Endothelial cell of umbilical vein (primary cell): ENCODE measurements at regions not wholly inside any gene's neighbourhood (a gene's known extent, or its start where the extent isn't known, plus 50 kb on each side); places are given as distances from the start of the nearest gene placed in this dataset.

Experiments used
- BruUV-seq: library from RNA; stranded (reverse); fragments of 400-500 nt; replicated peaks from 2 replicates; lab custom pipeline; 2021; lab: Mats Ljungman, UMichigan
- CTCF ChIA-PET: fragments of 300-600, 350-600 bp; sonication (Branson Sonifier 250); formaldehyde crosslinking; loops from one replicate; lab custom pipeline; 2021; ENCODE audit warnings: antibody characterized with exemption, inconsistent platforms; lab: Charles Lee
- POLR2A ChIA-PET: fragments of 300-600, 350-600 bp; sonication (Branson Sonifier 250); formaldehyde crosslinking; loops from one replicate; lab custom pipeline; 2021; ENCODE audit warnings: antibody characterized with exemption, inconsistent platforms; lab: Charles Lee
- DNase-seq: peaks from one replicate; pipeline ENCODE4 v3.0.0-alpha.2; 2011; ENCODE audit warnings: low read depth, low spot score
- FAIRE-seq: peaks from 2 replicates; lab custom pipeline; 2011; peaks lifted over from hg19 to GRCh38; lab: Jason Lieb, UNC
- H2AFZ ChIP-seq: 2 replicates; pipeline ENCODE4 v1.6.0; 2012; ENCODE audit warnings: low read depth, low read length, control low read depth, inconsistent platforms
- H3K27ac ChIP-seq: 2 replicates; pipeline ENCODE4 v1.5.1; 2011; ENCODE audit warnings: low read depth, mild to moderate bottlenecking, control low read depth, low read length, moderate library complexity; ENCODE audit not compliant: insufficient read depth
- H3K27me3 ChIP-seq, 2 experiments: 2 replicates each; pipeline versions ENCODE4 v1.6.0 to v1.6.1; 2011; ENCODE audit warnings: low read length in 2 of 2, mixed read lengths in 1 of 2; ENCODE audit not compliant: control insufficient read depth in 2 of 2, insufficient read depth in 2 of 2
- H3K36me3 ChIP-seq, 2 experiments: 2 replicates in 1 of 2; 3 replicates in 1 of 2; pipeline ENCODE4 v1.5.1; 2011; ENCODE audit warnings: low read length in 2 of 2, mild to moderate bottlenecking in 1 of 2, moderate library complexity in 1 of 2; ENCODE audit not compliant: control insufficient read depth in 2 of 2, insufficient read depth in 2 of 2; ENCODE audit errors: extremely low read depth in 1 of 2
- H3K4me1 ChIP-seq: 3 replicates; pipeline ENCODE4 v1.5.1; 2011; ENCODE audit warnings: mild to moderate bottlenecking, low read length; ENCODE audit not compliant: control insufficient read depth, insufficient read depth; ENCODE audit errors: extremely low read depth
- H3K4me2 ChIP-seq: 2 replicates; pipeline ENCODE4 v1.6.1; 2011; ENCODE audit warnings: low read length, control low read depth, mixed read lengths; ENCODE audit not compliant: insufficient read depth
- H3K4me3 ChIP-seq, 3 experiments: fragments of 200-600 bp in 1 of 3; sonication (generic), shearing (Covaris generic) in 1 of 3; replicated peaks in 1 of 3; 2 replicates each; pipeline ENCODE4 v1.5.1; 2011 to 2016; ENCODE audit warnings: control low read depth in 3 of 3, low read length in 3 of 3, mild to moderate bottlenecking in 2 of 3, inconsistent platforms in 1 of 3, low read depth in 1 of 3, moderate library complexity in 1 of 3; ENCODE audit not compliant: insufficient read depth in 1 of 3
- H3K79me2 ChIP-seq: 2 replicates; pipeline ENCODE4 v1.6.0; 2012; ENCODE audit warnings: low read length, inconsistent platforms; ENCODE audit not compliant: control insufficient read depth, insufficient read depth
- H3K9ac ChIP-seq: replicated peaks from 2 replicates; pipeline ENCODE3; 2011; ENCODE audit warnings: low read length, control low read depth; ENCODE audit not compliant: insufficient read depth; ENCODE audit errors: extremely low read depth
- H3K9me1 ChIP-seq: replicated peaks from 3 replicates; pipeline ENCODE4 v1.6.0; 2011; ENCODE audit warnings: mild to moderate bottlenecking, low read length; ENCODE audit not compliant: control insufficient read depth, insufficient read depth; ENCODE audit errors: extremely low read depth
- H3K9me3 ChIP-seq: replicated peaks from 2 replicates; pipeline ENCODE4 v1.5.1; 2012; ENCODE audit warnings: low read length, inconsistent platforms; ENCODE audit not compliant: control insufficient read depth, insufficient read depth
- H4K20me1 ChIP-seq: replicated peaks from 2 replicates; pipeline ENCODE3; 2011; ENCODE audit warnings: mild to moderate bottlenecking, low read length; ENCODE audit not compliant: control insufficient read depth, insufficient read depth; ENCODE audit errors: extremely low read depth
- EZH2 ChIP-seq: IDR thresholded peaks from 2 replicates; pipeline ENCODE4 v1.6.1; 2012; ENCODE audit warnings: borderline replicate concordance, low read depth, mild to moderate bottlenecking, moderate library complexity, low read length, inconsistent platforms; ENCODE audit not compliant: severe bottlenecking
- FOS ChIP-seq: IDR thresholded peaks from 2 replicates; pipeline ENCODE4 v1.6.1; 2011; ENCODE audit warnings: mild to moderate bottlenecking, low read length, moderate library complexity, borderline replicate concordance; ENCODE audit not compliant: insufficient read depth
- GATA2 ChIP-seq: IDR thresholded peaks from 2 replicates; pipeline ENCODE4 v1.7.0; 2011; ENCODE audit warnings: low read depth, mild to moderate bottlenecking, moderate library complexity, mixed read lengths, low read length; ENCODE audit not compliant: insufficient read length, insufficient read depth
- JUN ChIP-seq: IDR thresholded peaks from 2 replicates; pipeline ENCODE4 v1.6.1; 2011; ENCODE audit warnings: borderline replicate concordance, low read depth; ENCODE audit not compliant: insufficient read length, insufficient read depth
- MYC ChIP-seq: IDR thresholded peaks from one replicate; pipeline ENCODE4 v1.6.1; 2011; ENCODE audit warnings: mild to moderate bottlenecking, low read depth, low read length
- POLR2A ChIP-seq: IDR thresholded peaks from 2 replicates; pipeline ENCODE4 v1.6.1; 2012; ENCODE audit warnings: low read depth, mild to moderate bottlenecking, control low read depth, low read length
- POLR2AphosphoS5 ChIP-seq: IDR thresholded peaks from 2 replicates; pipeline ENCODE4 v1.6.1; 2012; ENCODE audit warnings: low read depth, mild to moderate bottlenecking, control low read depth, low read length, moderate library complexity; ENCODE audit not compliant: insufficient read depth
- dilution Hi-C: fragments of 300-500 bp; cut with MboI; formaldehyde crosslinking; loops from one replicate; pipeline ENCODE4 v1.15.0; 2019; ENCODE audit warnings: low sequenced_read_pairs; ENCODE audit not compliant: extremely low pct_ligation_motif_present
- intact Hi-C: fragments of 100-400 bp; cut with micrococcal nuclease; formaldehyde crosslinking; loops from one replicate; pipeline ENCODE4 v1.10.0; 2022
- TF ChIP-seq, protein P1 (sequence below), 2 donors: IDR thresholded peaks; 1 replicate in 1 of 2; 2 replicates in 1 of 2; pipeline ENCODE4 v1.5.1; 2011; ENCODE audit warnings: low read length in 2 of 2, mild to moderate bottlenecking in 2 of 2, moderate library complexity in 2 of 2, control low read depth in 1 of 2, inconsistent platforms in 1 of 2, low read depth in 1 of 2; ENCODE audit not compliant: insufficient read depth in 1 of 2; ENCODE audit errors: extremely low read depth in 1 of 2
- TF ChIP-seq, protein P2 (sequence below): IDR thresholded peaks from 2 replicates; pipeline ENCODE4 v1.6.1; 2011; ENCODE audit not compliant: insufficient read depth, insufficient read length

- TF ChIP-seq GATA2 (no peak), EZH2 (no peak), FOS (no peak), POLR2A (no peak), POLR2AphosphoS5 (no peak), JUN (no peak), MYC (no peak)
- TF ChIP-seq, protein P1, sequence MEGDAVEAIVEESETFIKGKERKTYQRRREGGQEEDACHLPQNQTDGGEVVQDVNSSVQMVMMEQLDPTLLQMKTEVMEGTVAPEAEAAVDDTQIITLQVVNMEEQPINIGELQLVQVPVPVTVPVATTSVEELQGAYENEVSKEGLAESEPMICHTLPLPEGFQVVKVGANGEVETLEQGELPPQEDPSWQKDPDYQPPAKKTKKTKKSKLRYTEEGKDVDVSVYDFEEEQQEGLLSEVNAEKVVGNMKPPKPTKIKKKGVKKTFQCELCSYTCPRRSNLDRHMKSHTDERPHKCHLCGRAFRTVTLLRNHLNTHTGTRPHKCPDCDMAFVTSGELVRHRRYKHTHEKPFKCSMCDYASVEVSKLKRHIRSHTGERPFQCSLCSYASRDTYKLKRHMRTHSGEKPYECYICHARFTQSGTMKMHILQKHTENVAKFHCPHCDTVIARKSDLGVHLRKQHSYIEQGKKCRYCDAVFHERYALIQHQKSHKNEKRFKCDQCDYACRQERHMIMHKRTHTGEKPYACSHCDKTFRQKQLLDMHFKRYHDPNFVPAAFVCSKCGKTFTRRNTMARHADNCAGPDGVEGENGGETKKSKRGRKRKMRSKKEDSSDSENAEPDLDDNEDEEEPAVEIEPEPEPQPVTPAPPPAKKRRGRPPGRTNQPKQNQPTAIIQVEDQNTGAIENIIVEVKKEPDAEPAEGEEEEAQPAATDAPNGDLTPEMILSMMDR (IDR thresholded peaks at IDR 0.05; ENCODE audit: extremely low read depth in 1 of 2, insufficient read depth in 1 of 2, low read depth in 1 of 2, low read length in 2 of 2) = no peak
- TF ChIP-seq, protein P2, sequence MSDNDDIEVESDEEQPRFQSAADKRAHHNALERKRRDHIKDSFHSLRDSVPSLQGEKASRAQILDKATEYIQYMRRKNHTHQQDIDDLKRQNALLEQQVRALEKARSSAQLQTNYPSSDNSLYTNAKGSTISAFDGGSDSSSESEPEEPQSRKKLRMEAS = no peak
- no peak overlapping the region for H3K4me3 ChIP-seq
- H3K36me3 ChIP-seq = no peaks in the 10 kb centered on the region
- H2AFZ ChIP-seq = no peak overlapping the region
- no peaks in the 10 kb centered on the region for H3K27me3 ChIP-seq
- H3K9ac ChIP-seq = no peak overlapping the region
- no peak for DNase-seq
- H3K4me2 ChIP-seq = no peak overlapping the region
- no peaks in the 10 kb centered on the region for H3K79me2 ChIP-seq
- no peaks in the 10 kb centered on the region for H3K4me1 ChIP-seq
- intact Hi-C loops = no loop called here
- dilution Hi-C loops = no loop called here
- FAIRE-seq = no peak
- CTCF ChIA-PET = no interaction called here
- H3K9me3 ChIP-seq = no peaks in the 10 kb centered on the region
- no peak overlapping the region for H3K27ac ChIP-seq
- BruUV-seq = no TSS peak
- POLR2A ChIA-PET = no interaction called here
- H4K20me1 ChIP-seq = no peaks in the 10 kb centered on the region
- H3K9me1 ChIP-seq = no peaks in the 10 kb centered on the region
Measured at GRCh38 chr4:63632858-63633257, 776.4 kb downstream of the TECRL start.
